ENCODE measurements at regions not wholly inside any gene's neighbourhood (a gene's known extent, or its start where the extent isn't known, plus 50 kb on each side); places are given as distances from the start of the nearest gene placed in this dataset.
"Not testable (repeated sequence)": the region's sequence is repeated elsewhere in the genome, so short reads cannot be mapped to it uniquely, and the experiment has no call there.

DNA sequence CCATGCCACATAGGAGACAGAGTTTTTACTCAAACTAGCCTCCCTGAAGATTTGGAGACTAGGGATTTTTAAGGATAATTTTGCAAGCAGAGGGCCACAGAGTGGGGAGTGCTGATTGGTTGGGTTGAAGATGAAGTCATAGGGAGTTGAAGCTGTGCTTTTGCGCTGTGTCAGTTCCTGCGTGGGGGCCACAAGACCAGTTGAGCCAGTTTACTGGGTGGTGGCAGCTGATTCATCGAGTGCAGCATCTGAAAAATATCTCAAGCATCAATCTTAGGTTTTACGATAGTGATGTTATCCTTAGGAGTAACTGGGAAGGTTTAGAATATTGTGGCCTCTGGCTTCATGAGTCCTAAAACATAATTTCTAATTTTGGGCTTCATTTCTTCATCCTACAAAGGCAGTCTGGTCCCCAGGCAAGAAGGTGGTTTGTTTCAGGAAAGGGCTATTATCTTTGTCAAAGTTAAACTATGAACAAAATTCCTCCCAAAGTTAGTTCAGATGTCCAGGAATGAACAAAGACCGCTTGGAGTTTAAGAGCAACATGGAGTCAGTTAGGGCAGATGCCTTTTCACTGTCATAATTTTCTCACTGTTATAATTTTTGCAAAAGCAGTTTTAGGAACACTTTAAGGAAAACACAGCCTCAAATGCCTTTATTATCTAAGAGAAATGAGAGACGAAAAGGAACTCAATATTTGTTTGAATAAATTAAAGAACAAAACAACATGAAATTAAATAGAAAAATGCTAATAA, 960.8 kb upstream of the PRKX start:
- Histone ChIP-seq H3K36me3 (ENCODE audit: insufficient read depth) (no peaks in the 10 kb centered on the region), H3K27ac (ENCODE audit: low read depth) (no peak overlapping the region)
- WGBS, result 82% methylated on average over 6 of the region's 6 CpGs

DNA sequence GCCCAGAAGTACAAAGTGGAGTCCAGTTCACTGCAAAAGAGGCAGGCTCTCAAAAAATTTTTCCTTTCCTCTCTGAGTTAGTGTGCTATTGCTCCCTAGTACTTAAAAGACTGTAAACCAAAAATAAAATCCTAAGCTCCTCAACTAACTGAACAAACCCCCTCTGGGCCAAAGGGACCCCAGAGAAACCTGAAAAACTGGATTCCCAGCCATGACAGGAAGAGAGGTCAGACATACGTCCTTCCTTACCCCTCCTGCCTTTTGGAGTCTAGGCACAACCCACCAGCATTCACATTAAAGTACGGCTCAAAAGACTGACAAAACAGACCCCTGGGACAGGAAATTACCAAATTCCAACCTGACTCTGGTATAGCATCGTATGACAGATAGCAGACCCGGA, 957.9 kb upstream of the PRKX start:
- Histone ChIP-seq H3K4me1 (ENCODE audit: insufficient read depth) (no peaks in the 10 kb centered on the region), H3K27ac (ENCODE audit: low read depth) (no peak overlapping the region), H3K36me3 (ENCODE audit: insufficient read depth) (no peaks in the 10 kb centered on the region), H3K4me3 (ENCODE audit: low read depth, low read length) (no peak overlapping the region)
- 60% methylated on average over 4 of the region's 4 CpGs for WGBS
- no peak for DNase-seq (ENCODE audit: extremely low spot score)

More for the DNA sequence above, 960.8 kb upstream of the PRKX start:
- DNase-seq (ENCODE audit: extremely low spot score), result no peak
- Histone ChIP-seq H3K4me3 (ENCODE audit: low read depth, low read length) (no peak overlapping the region), H3K4me1 (ENCODE audit: insufficient read depth) (no peaks in the 10 kb centered on the region)

DNA sequence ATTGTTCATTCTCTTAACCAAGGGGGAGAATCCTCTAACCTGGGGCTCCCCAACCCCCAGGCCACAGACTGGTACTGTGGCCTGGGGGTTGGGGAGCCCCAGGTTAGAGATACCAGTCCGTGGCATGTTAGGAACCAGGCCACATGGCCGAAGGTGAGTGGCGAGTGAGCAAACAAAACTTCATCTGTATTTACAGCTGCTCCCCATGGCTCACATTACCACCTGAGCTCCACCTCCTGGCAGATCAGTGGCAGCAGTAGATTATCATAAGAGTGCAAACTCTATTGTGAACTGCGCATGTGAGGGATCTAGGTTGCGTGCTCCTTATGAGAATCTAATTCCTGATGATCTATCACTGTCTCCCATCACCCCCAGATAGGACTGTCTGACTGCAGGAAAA, 957.2 kb upstream of the PRKX start:
- WGBS, result 89% methylated on average over 5 of the region's 5 CpGs

DNA sequence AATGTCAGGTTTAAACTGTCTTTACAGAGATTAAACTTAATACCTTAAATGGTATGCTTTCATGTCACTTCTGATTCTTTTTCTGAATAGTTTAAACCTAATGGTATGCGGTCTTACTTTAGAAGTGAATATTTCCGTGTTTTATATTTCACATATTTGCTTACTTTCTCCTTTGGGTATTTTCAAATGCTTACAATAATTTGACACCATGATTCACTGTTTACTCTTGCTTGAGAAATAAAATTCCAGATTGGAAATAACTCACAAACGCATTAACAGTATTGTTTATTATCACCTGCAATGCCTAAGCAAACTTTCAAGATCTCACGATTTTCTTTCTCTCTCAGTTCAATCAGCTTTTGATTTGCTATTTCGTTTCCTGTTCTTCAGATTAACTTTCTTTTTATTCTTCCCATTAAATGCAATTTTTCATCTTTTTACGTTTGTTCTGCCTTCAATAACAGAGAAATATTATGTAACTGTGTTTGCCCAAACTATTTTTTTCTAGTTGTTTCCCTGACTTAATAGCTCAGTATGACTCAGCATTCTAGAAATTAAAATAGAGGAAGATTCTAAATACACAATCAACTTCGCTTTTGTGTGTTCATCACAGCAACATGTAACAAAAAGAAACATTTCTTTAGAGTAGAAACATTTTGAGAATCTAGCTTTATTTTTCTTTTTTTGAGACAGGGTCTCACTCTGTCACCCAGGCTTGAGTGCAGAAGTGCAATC, 955.5 kb upstream of the PRKX start:
- Histone ChIP-seq H3K4me1 (ENCODE audit: insufficient read depth) (no peaks in the 10 kb centered on the region), H3K4me3 (ENCODE audit: low read depth, low read length) (no peak overlapping the region), H3K36me3 (ENCODE audit: insufficient read depth) (no peaks in the 10 kb centered on the region), H3K27ac (ENCODE audit: low read depth) (no peak overlapping the region)
- 74% methylated on average over 7 of the region's 7 CpGs for WGBS
- DNase-seq (ENCODE audit: extremely low spot score), result no peak

More for the DNA sequence above, 957.2 kb upstream of the PRKX start:
- no peak overlapping the region for H3K4me3 ChIP-seq (ENCODE audit: low read depth, low read length)
- no peak for DNase-seq (ENCODE audit: extremely low spot score)
- no peaks in the 10 kb centered on the region for H3K36me3 ChIP-seq (ENCODE audit: insufficient read depth)
- H3K27ac ChIP-seq (ENCODE audit: low read depth), result no peak overlapping the region
- no peaks in the 10 kb centered on the region for H3K4me1 ChIP-seq (ENCODE audit: insufficient read depth)

DNA sequence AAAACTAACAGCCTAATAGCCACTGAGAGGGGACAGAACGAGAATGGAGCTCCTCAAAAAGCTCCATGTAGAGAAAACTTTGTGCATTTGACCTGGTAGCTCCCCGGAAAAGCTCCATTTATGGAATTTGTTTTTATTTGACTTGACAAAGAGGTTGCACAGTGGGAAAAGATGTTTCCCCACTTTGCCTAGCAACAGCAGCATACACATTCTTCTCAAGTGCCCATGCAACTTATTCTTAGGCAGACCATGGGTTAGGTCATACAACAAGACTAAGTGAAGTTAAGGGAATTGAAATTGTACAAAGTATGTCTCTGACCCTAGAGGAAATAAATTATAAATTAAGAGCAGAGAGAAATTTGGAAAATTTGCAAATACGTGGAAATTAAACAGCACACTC, 949.6 kb upstream of the PRKX start:
- no peak for DNase-seq (ENCODE audit: extremely low spot score)
- no peaks in the 10 kb centered on the region for H3K4me1 ChIP-seq (ENCODE audit: insufficient read depth)
- no peak overlapping the region for H3K4me3 ChIP-seq (ENCODE audit: low read depth, low read length)
- WGBS, result 77% methylated on average over 3 of the region's 3 CpGs
- no peaks in the 10 kb centered on the region for H3K36me3 ChIP-seq (ENCODE audit: insufficient read depth)
- H3K27ac ChIP-seq (ENCODE audit: low read depth), result no peak overlapping the region

DNA sequence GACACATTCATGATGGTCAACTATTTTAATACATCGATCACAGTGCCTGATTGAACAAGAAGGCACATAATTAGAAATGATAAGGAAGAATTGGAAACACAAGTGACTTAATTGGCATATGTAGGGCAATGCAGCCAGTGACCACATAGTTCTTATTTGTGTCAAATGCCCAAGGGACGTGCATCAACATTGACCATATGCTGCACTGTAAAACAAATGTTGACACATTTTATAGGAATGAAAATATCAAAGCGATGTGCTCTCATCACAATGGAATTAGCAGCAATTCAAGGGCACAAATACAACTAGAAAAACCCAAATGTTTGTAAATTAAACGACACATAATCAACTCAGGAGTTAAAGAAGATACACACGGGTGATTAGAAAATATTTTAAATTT, 948.3 kb upstream of the PRKX start:
- no peaks in the 10 kb centered on the region for H3K4me1 ChIP-seq (ENCODE audit: insufficient read depth)
- no peak for DNase-seq (ENCODE audit: extremely low spot score)
- H3K27ac ChIP-seq (ENCODE audit: low read depth), result no peak overlapping the region
- WGBS, result 86% methylated on average over 5 of the region's 5 CpGs
- H3K36me3 ChIP-seq (ENCODE audit: insufficient read depth), result no peaks in the 10 kb centered on the region
- H3K4me3 ChIP-seq (ENCODE audit: low read depth, low read length), result no peak overlapping the region

DNA sequence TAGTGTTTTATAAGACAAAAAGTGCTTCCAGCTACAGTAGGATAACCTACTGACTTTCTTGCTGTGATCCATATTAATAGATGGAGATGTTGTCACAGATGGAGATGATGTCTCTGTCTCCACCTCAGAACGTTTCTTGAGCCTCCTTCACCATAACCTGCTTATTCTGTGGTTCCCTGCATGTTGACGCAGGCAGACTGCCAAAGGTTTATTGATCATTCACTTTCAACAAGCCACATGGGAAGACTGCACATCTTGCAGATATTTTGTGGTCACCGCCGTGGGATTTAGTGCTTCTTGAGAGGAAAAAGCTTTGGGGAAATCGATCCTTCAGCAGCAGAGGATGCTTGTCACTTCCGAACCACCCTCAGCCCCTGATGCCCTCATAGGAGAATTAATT, 943.0 kb upstream of the PRKX start:
- DNase-seq (ENCODE audit: extremely low spot score), result no peak
- WGBS, result 82% methylated on average over 6 of the region's 6 CpGs
- no peaks in the 10 kb centered on the region for H3K36me3 ChIP-seq (ENCODE audit: insufficient read depth)
- no peak overlapping the region for H3K4me3 ChIP-seq (ENCODE audit: low read depth, low read length)
- no peak overlapping the region for H3K27ac ChIP-seq (ENCODE audit: low read depth)
- no peaks in the 10 kb centered on the region for H3K4me1 ChIP-seq (ENCODE audit: insufficient read depth)

DNA sequence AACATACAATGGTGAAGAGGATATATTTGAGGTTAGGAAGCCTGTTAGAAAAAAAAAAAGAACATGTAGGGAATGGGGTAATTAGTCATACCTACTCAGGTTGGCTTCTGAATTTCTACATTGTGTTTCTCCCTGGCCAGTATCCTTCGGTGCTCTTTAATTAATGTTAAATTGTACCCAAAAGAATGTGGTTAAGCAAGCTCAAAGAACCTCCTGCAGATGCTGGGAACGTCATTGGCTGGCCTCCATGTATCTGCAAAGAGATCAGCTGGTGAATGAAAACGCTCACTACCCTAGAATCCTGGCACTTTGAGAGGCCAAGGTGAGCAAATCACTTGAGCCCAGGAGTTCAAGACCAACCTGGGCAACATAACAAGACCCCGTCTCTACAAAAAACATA, 942.3 kb upstream of the PRKX start:
- no peak overlapping the region for H3K27ac ChIP-seq (ENCODE audit: low read depth)
- H3K4me3 ChIP-seq (ENCODE audit: low read depth, low read length), result no peak overlapping the region
- WGBS, result 71% methylated on average over 4 of the region's 4 CpGs
- no peaks in the 10 kb centered on the region for H3K36me3 ChIP-seq (ENCODE audit: insufficient read depth)
- DNase-seq (ENCODE audit: extremely low spot score), result no peak
- H3K4me1 ChIP-seq (ENCODE audit: insufficient read depth), result no peaks in the 10 kb centered on the region

DNA sequence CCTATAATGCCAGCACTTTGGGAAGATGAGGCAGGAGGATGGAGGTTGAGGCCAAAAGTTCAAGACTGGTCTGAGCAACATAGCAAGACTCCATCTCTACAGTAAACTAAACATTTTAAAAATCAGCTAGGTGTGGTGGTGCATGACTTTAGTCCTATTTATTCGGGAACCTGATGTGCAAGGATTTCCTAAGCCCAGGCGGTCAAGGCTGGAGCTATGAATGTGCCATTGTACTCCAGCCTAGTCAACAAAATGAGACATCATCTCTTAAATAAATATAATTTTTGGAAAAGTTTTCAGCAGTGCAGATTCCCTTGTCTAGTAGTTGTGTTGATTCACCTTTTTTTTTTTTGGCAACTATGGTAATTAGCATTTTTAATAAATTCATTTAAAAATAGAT, 928.7 kb upstream of the PRKX start:
- DNase-seq (ENCODE audit: extremely low spot score), result no peak
- WGBS, result 99% methylated on average over 2 of the region's 2 CpGs
- Histone ChIP-seq H3K27ac (ENCODE audit: low read depth) (no peak overlapping the region), H3K36me3 (ENCODE audit: insufficient read depth) (no peaks in the 10 kb centered on the region), H3K4me3 (ENCODE audit: low read depth, low read length) (no peak overlapping the region), H3K4me1 (ENCODE audit: insufficient read depth) (no peaks in the 10 kb centered on the region)

DNA sequence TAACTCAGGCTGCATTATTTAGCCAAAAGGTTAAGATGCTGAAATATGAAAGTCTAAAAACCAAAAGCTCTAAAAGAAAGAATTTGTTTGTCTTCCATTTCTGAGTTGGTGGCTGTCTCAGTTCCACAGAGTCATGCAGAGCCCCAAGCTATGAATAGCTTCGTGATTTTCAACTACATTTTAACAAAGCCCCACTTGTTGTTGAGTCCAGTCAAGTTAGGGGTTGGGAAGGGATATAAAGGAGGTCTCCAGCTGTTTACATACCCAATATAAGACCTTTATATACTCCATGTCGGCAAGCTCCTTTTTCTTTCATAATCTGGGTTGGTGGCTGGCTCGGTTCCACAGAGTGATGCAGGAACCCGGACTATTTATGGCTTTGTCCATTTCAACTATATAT, 924.6 kb upstream of the PRKX start:
- no peak overlapping the region for H3K27ac ChIP-seq (ENCODE audit: low read depth)

DNA sequence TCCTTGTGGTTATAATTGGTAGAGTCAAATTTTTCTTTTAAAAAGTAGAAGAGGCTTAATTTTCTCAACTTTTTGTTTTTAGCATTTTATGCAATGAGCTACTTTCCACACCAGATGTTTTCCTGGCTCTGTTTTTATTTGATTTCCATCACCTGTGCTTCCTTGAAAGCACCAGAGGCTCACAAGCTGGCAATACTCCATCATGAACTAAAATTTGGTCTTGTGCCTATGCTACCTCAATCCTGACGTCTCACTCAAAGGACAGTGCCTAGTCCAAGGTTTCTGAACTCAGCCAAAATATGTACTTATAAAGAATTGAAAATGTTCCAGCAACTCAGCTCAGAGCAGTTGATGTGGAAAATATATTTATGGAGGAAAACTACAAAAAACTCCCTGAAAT, 914.0 kb upstream of the PRKX start:
- WGBS, result 26% methylated on average over 1 of the region's 1 CpG
- Histone ChIP-seq H3K4me1 (ENCODE audit: insufficient read depth) (no peaks in the 10 kb centered on the region), H3K36me3 (ENCODE audit: insufficient read depth) (no peaks in the 10 kb centered on the region), H3K4me3 (ENCODE audit: low read depth, low read length) (no peak overlapping the region), H3K27ac (ENCODE audit: low read depth) (no peak overlapping the region)
- DNase-seq (ENCODE audit: extremely low spot score), result no peak

More for the DNA sequence above, 924.6 kb upstream of the PRKX start:
- no peaks in the 10 kb centered on the region for H3K36me3 ChIP-seq (ENCODE audit: insufficient read depth)
- no peaks in the 10 kb centered on the region for H3K4me1 ChIP-seq (ENCODE audit: insufficient read depth)
- 87% methylated on average over 4 of the region's 4 CpGs for WGBS
- no peak for DNase-seq (ENCODE audit: extremely low spot score)
- H3K4me3 ChIP-seq (ENCODE audit: low read depth, low read length), result no peak overlapping the region

DNA sequence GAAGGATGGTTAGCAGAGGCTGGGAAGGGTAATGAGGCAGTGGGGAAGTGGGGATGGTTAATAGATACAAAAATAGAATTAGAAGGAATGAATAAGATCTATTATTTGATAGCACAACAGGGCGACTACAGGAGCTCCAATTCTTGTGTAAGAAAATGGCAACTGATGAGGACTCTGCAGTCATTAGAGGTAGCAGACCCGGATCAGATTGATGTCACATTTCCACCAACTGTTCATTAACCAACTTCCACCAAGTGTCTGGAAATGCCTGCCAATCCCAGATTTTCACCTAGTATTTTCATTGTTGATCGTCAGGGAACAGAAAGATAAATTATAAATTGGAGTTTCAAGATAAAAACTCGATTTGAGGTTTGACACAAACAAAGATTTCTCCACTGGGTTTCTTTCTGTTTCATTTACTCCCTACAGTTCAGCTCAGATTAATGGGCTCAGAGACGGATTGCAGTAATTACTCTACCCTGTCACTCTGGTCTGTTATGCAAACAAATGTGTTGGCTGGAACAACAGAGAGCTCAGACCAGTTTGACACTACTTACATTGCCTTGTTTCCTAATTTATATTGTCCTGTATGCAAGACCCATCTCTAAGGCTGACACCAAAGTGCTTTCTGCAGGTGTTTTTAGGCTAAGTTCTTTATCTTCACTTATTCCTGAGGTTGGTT, 909.2 kb upstream of the PRKX start:
- WGBS, result 61% methylated on average over 5 of the region's 5 CpGs

DNA sequence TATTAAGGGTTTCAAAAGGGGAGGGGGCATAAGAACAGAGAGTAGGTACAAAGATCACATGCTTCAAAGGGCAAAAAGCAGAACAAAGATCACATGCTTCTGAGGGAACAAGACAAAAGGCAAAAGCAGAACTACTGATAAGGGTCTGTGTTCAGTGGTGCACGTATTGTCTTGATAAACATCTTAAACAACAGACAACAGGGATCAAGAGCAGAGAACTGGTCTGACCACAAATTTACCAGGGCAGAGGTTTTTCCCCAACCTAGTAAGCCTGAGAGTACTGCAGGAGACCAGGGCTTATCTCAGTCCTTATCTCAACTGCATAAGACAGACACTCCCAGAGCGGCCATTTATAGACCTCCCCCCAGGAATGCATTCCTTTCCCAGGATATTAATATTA, 900.2 kb upstream of the PRKX start:
- H3K36me3 ChIP-seq (ENCODE audit: insufficient read depth); H3K4me3 ChIP-seq (ENCODE audit: low read depth, low read length); H3K4me1 ChIP-seq (ENCODE audit: insufficient read depth); DNase-seq (ENCODE audit: extremely low spot score); H3K27ac ChIP-seq (ENCODE audit: low read depth): not testable (repeated sequence)
- WGBS, result 81% methylated on average over 2 of the region's 2 CpGs

More for the DNA sequence above, 909.2 kb upstream of the PRKX start:
- DNase-seq (ENCODE audit: extremely low spot score), result no peak
- Histone ChIP-seq H3K27ac (ENCODE audit: low read depth) (no peak overlapping the region), H3K4me3 (ENCODE audit: low read depth, low read length) (no peak overlapping the region), H3K4me1 (ENCODE audit: insufficient read depth) (no peaks in the 10 kb centered on the region), H3K36me3 (ENCODE audit: insufficient read depth) (no peaks in the 10 kb centered on the region)

DNA sequence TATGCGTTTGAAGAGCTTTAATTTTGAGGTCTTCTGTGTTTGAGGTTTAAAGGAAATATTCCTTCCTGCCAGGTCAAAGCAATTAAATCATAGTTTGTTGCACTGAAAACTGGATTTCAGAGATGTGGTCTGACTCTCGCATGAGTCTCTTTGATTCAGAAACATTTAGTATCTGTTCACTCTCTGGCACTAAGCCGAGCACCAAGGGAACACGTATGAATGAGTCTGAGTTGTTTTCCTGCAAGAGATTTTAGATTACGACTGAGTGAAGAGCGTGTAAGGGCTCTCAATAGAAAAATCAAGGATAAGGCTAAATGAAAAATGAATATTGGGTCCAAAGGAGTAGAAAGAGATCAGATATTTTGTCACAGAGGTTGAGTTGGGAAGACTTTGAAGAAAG, 875.4 kb upstream of the PRKX start:
- Histone ChIP-seq H3K27ac (ENCODE audit: low read depth) (no peak overlapping the region), H3K4me1 (ENCODE audit: insufficient read depth) (no peaks in the 10 kb centered on the region), H3K4me3 (ENCODE audit: low read depth, low read length) (no peak overlapping the region), H3K36me3 (ENCODE audit: insufficient read depth) (no peaks in the 10 kb centered on the region)
- no peak for DNase-seq (ENCODE audit: extremely low spot score)
- 30% methylated on average over 6 of the region's 6 CpGs for WGBS
